Large intestine (tissue), 3 donors: ENCODE measurements at regions not wholly inside any gene's neighbourhood (a gene's known extent, or its start where the extent isn't known, plus 50 kb on each side); places are given as distances from the start of the nearest gene placed in this dataset.

ENCODE experiments used
- DNase-seq, 2 donors: peaks; one replicate each; pipeline versions ENCODE4 v3.0.0 to v3.0.0-alpha.2; 2013
- H3K27ac ChIP-seq: one replicate; pipeline ENCODE4 v1.5.1; 2013; ENCODE audit warnings: low read length
- H3K27me3 ChIP-seq: 2 replicates; pipeline ENCODE4 v1.6.1; 2013; ENCODE audit warnings: low read length; ENCODE audit not compliant: control insufficient read depth, insufficient read depth
- H3K36me3 ChIP-seq: 2 replicates; pipeline ENCODE4 v1.6.1; 2013; ENCODE audit warnings: low read length; ENCODE audit not compliant: control insufficient read depth, insufficient read depth
- H3K4me1 ChIP-seq: one replicate; pipeline ENCODE4 v1.6.1; 2013; ENCODE audit warnings: low read length; ENCODE audit not compliant: control insufficient read depth, insufficient read depth
- H3K4me3 ChIP-seq: one replicate; pipeline ENCODE4 v1.5.1; 2013; ENCODE audit warnings: low read length
- H3K9me3 ChIP-seq: one replicate; pipeline ENCODE4 v1.6.1; 2013; ENCODE audit warnings: mild to moderate bottlenecking, low read depth, low read length, moderate library complexity; ENCODE audit not compliant: control insufficient read depth
- WGBS: methylation state at CpG from one replicate; pipeline ENCODE4 v1.1.5; 2013; ENCODE audit warnings: low lambda C conversion rate; ENCODE audit not compliant: insufficient coverage; 5-methylcytosine and 5-hydroxymethylcytosine counted together

DNA sequence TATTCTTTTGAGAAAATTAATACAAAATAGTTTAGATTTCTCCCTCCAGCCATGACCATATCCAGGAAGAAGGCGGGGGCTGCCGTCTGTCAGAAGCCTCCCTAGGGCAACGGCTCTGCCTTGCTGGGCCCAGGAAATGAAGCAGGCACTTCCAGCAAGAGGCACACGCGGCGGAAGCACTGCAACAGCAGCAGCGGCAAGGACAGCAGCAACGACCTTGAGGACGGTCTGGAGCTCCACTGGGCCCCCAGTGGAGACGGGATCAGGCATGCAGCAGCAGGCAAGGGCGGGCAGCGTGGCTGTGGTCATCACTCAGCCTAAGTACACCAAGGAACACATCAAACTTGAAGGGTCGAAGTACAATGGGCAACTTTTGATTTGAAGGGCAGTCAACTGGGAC lies 61.3 kb upstream of the EPHA6 start:
- Histone ChIP-seq H3K36me3 (no peaks in the 10 kb centered on the region), H3K9me3 (peaks cover 10% of the 10 kb centered on the region), H3K4me3 (no peak overlapping the region), H3K27me3 (no peaks in the 10 kb centered on the region), H3K4me1 (no peaks in the 10 kb centered on the region), H3K27ac (no peak overlapping the region)
- no peak for DNase-seq
- no CpG with 5 or more reads among the region's 13 CpGs for WGBS

GRCh38 chr3:96754128-96754527 lies 60.3 kb upstream of the EPHA6 start:
- no CpG with 5 or more reads among the region's 5 CpGs for WGBS
- Histone ChIP-seq H3K4me3 (no peak overlapping the region), H3K36me3 (no peaks in the 10 kb centered on the region), H3K27me3 (no peaks in the 10 kb centered on the region), H3K9me3 (peaks cover 10% of the 10 kb centered on the region), H3K27ac (no peak overlapping the region), H3K4me1 (no peaks in the 10 kb centered on the region)
- DNase-seq = no peak

DNA sequence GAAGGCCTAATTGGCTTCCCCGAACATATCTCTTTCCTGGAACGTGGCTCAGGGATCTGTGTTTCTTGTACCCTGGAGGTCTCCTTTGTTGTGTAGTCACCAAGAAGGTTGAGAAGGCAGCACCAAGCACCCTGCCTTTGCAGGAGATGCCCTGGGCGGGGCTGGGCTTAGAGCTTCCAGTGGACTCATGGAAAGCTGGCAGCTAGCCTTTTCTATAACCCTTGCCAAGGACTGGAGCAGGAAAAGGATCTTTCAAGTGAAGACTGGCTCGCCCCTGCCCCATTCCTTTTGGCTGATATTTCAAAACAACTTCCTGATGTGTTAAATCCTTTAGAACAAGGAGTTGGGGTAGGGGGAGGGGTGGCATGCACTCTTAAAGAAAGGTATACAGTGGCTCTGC lies 58.9 kb upstream of the EPHA6 start:
- no CpG with 5 or more reads among the region's 4 CpGs for WGBS
- no peaks in the 10 kb centered on the region for H3K4me1 ChIP-seq
- no peaks in the 10 kb centered on the region for H3K27me3 ChIP-seq
- H3K4me3 ChIP-seq = no peak overlapping the region
- no peak overlapping the region for H3K27ac ChIP-seq
- no peak for DNase-seq
- peaks cover 1% of the 10 kb centered on the region for H3K9me3 ChIP-seq
- H3K36me3 ChIP-seq = no peaks in the 10 kb centered on the region

DNA sequence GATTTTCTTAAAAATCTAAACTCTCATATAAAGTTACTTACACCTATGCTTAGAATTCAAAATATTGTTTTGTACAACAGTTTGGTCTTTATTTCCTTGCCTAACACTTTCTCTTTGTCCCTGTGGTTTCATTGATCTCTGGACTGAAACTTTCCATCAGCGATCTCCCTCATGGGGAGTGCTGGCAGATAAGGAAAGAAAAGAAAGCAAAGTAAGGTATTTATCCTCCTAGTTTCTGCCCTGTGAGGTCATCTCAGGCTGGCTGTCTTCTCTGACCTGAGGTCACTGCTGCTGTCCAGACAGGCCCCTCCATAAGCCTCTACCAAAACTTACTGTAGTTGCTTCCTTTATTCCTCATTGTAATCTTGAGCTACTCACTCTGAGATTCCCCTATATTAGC lies 57.9 kb upstream of the EPHA6 start:
- Histone ChIP-seq H3K27me3 (no peaks in the 10 kb centered on the region), H3K9me3 (no peaks in the 10 kb centered on the region), H3K36me3 (no peaks in the 10 kb centered on the region), H3K27ac (no peak overlapping the region), H3K4me1 (no peaks in the 10 kb centered on the region), H3K4me3 (no peak overlapping the region)
- peak; percentile 22 to 69 for DNase-seq
- WGBS = no CpG with 5 or more reads among the region's 1 CpG

- Histone ChIP-seq H3K27ac (no peak overlapping the region), H3K4me3 (no peak overlapping the region), H3K4me1 (no peaks in the 10 kb centered on the region), H3K27me3 (no peaks in the 10 kb centered on the region), H3K9me3 (no peaks in the 10 kb centered on the region), H3K36me3 (no peaks in the 10 kb centered on the region)
- DNase-seq = no peak
- 20% methylated on average over 1 of the region's 4 CpGs for WGBS
These were observed 53.4 kb upstream of the EPHA6 start for GRCh38 chr3:96760956-96761355.
